ENCODE measurements at regions not wholly inside any gene's neighbourhood (a gene's known extent, or its start where the extent isn't known, plus 50 kb on each side); places are given as distances from the start of the nearest gene placed in this dataset.

- Histone ChIP-seq H3K27me3 (ENCODE audit: insufficient read depth, low read length) (0 out of 2 replicates have a peak, but pooled peaks cover 3% of the 10 kb centered on the region), H3K9me3 (ENCODE audit: low read length) (no peaks in the 10 kb centered on the region), H3K9ac (ENCODE audit: low read length) (no peak overlapping the region), H3K36me3 (ENCODE audit: insufficient read depth, low read length) (no peaks in the 10 kb centered on the region), H3K4me3 (ENCODE audit: low read depth, low read length, poor library complexity, severe bottlenecking) (no peak overlapping the region), H3F3A (ENCODE audit: insufficient read depth, low read length) (no peaks in the 10 kb centered on the region), H2AFZ (ENCODE audit: low read length) (no peak overlapping the region), H3K79me2 (ENCODE audit: insufficient read depth, low read length) (no peaks in the 10 kb centered on the region), H3K4me2 (ENCODE audit: low read length) (no peak overlapping the region), H4K20me1 (ENCODE audit: insufficient read depth, low read length) (no peaks in the 10 kb centered on the region), H3K27ac (ENCODE audit: low read depth, low read length, poor library complexity, severe bottlenecking) (no peak overlapping the region), H3K9me2 (ENCODE audit: low read depth, low read length) (no peaks in the 10 kb centered on the region), H3K4me1 (ENCODE audit: insufficient read depth, low read length, severe bottlenecking) (no peaks in the 10 kb centered on the region)
- TF ChIP-seq EZH2 (IDR thresholded peaks at IDR 0.05; ENCODE audit: borderline replicate concordance, low read length): no peak
- TF ChIP-seq CTCF (IDR thresholded peaks at IDR 0.05; ENCODE audit: low read length): no peak
Measured at GRCh38 chr10:130234171-130234965, 98.2 kb downstream of the GLRX3 start.

GRCh38 chr10:130236711-130237110, 100.5 kb downstream of the GLRX3 start:
- TF ChIP-seq EZH2 (IDR thresholded peaks at IDR 0.05; ENCODE audit: borderline replicate concordance, low read length): no peak
- no peak for TF ChIP-seq CTCF (IDR thresholded peaks at IDR 0.05; ENCODE audit: low read length)
- H3F3A ChIP-seq (ENCODE audit: insufficient read depth, low read length): no peaks in the 10 kb centered on the region
- H3K27ac ChIP-seq (ENCODE audit: low read depth, low read length, poor library complexity, severe bottlenecking): no peak overlapping the region

GRCh38 chr10:130240409-130240808, 104.2 kb downstream of the GLRX3 start:
- 0 out of 2 replicates have a peak, but pooled peaks cover 3% of the 10 kb centered on the region for H3K27me3 ChIP-seq (ENCODE audit: insufficient read depth, low read length)

More at GRCh38 chr10:130236711-130237110, 100.5 kb downstream of the GLRX3 start:
- Histone ChIP-seq H2AFZ (ENCODE audit: low read length) (no peak overlapping the region), H3K27me3 (ENCODE audit: insufficient read depth, low read length) (0 out of 2 replicates have a peak, but pooled peaks cover 3% of the 10 kb centered on the region), H3K79me2 (ENCODE audit: insufficient read depth, low read length) (no peaks in the 10 kb centered on the region), H4K20me1 (ENCODE audit: insufficient read depth, low read length) (no peaks in the 10 kb centered on the region), H3K9me3 (ENCODE audit: low read length) (no peaks in the 10 kb centered on the region), H3K9ac (ENCODE audit: low read length) (no peak overlapping the region), H3K4me2 (ENCODE audit: low read length) (no peak overlapping the region), H3K4me1 (ENCODE audit: insufficient read depth, low read length, severe bottlenecking) (no peaks in the 10 kb centered on the region), H3K4me3 (ENCODE audit: low read depth, low read length, poor library complexity, severe bottlenecking) (no peak overlapping the region), H3K9me2 (ENCODE audit: low read depth, low read length) (no peaks in the 10 kb centered on the region), H3K36me3 (ENCODE audit: insufficient read depth, low read length) (no peaks in the 10 kb centered on the region)

More at GRCh38 chr10:130240409-130240808, 104.2 kb downstream of the GLRX3 start:
- TF ChIP-seq CTCF (IDR thresholded peaks at IDR 0.05; ENCODE audit: low read length) (no peak), EZH2 (IDR thresholded peaks at IDR 0.05; ENCODE audit: borderline replicate concordance, low read length) (no peak)
- Histone ChIP-seq H3K36me3 (ENCODE audit: insufficient read depth, low read length) (no peaks in the 10 kb centered on the region), H3K79me2 (ENCODE audit: insufficient read depth, low read length) (no peaks in the 10 kb centered on the region), H3K4me3 (ENCODE audit: low read depth, low read length, poor library complexity, severe bottlenecking) (no peak overlapping the region), H2AFZ (ENCODE audit: low read length) (no peak overlapping the region), H3K9me3 (ENCODE audit: low read length) (no peaks in the 10 kb centered on the region), H3F3A (ENCODE audit: insufficient read depth, low read length) (no peaks in the 10 kb centered on the region), H3K4me2 (ENCODE audit: low read length) (no peak overlapping the region), H3K9me2 (ENCODE audit: low read depth, low read length) (no peaks in the 10 kb centered on the region), H4K20me1 (ENCODE audit: insufficient read depth, low read length) (no peaks in the 10 kb centered on the region), H3K27ac (ENCODE audit: low read depth, low read length, poor library complexity, severe bottlenecking) (no peak overlapping the region), H3K4me1 (ENCODE audit: insufficient read depth, low read length, severe bottlenecking) (no peaks in the 10 kb centered on the region), H3K9ac (ENCODE audit: low read length) (no peak overlapping the region)
